Panc1 (cell line): ENCODE measurements at regions not wholly inside any gene's neighbourhood (a gene's known extent, or its start where the extent isn't known, plus 50 kb on each side); places are given as distances from the start of the nearest gene placed in this dataset.

Experiments used
- ATAC-seq: fragments of 200-7000 bp; cut with Tn5 transposase; 2 replicates; pipeline ENCODE4 v1.9.1; 2020; ENCODE audit warnings: mild to moderate bottlenecking, moderate library complexity
- BruUV-seq: library from RNA; stranded (reverse); fragments of 400-500 nt; replicated peaks from 2 replicates; lab custom pipeline; 2021; lab: Mats Ljungman, UMichigan
- CTCF ChIA-PET: fragments of 300-600 bp; sonication (Branson Sonifier 250); formaldehyde crosslinking; loops from one replicate; lab custom pipeline; 2022; ENCODE audit warnings: antibody characterized with exemption; lab: Charles Lee
- POLR2A ChIA-PET: fragments of 300-600 bp; sonication (Branson Sonifier 250); formaldehyde crosslinking; loops from one replicate; lab custom pipeline; 2022; ENCODE audit warnings: antibody characterized with exemption; lab: Charles Lee
- DNase-seq: peaks from one replicate; pipeline ENCODE4 v3.0.0-alpha.2; 2010; ENCODE audit warnings: low read depth, low spot score
- H3K27ac ChIP-seq: 2 replicates; pipeline ENCODE4 v1.5.1; 2011; ENCODE audit warnings: mild to moderate bottlenecking, low read length, inconsistent platforms
- H3K27me3 ChIP-seq: fragments of 200-500 bp; sonication (Bioruptor generic); 2 replicates; pipeline ENCODE4 v1.6.0; 2014; ENCODE audit warnings: low read length, inconsistent platforms; ENCODE audit not compliant: control insufficient read depth, insufficient read depth
- H3K36me3 ChIP-seq: fragments of 200-500 bp; sonication (Bioruptor generic); 2 replicates; pipeline ENCODE4 v1.5.1; 2014; ENCODE audit warnings: inconsistent platforms, mild to moderate bottlenecking, low read length, moderate library complexity; ENCODE audit not compliant: control insufficient read depth, insufficient read depth
- H3K4me1 ChIP-seq: 2 replicates; pipeline ENCODE4 v1.5.1; 2011; ENCODE audit warnings: inconsistent platforms, mild to moderate bottlenecking, low read length, moderate library complexity; ENCODE audit not compliant: control insufficient read depth, insufficient read depth
- H3K4me3 ChIP-seq, 2 experiments: 2 replicates each; pipeline ENCODE4 v1.5.1; 2011 to 2012; ENCODE audit warnings: low read depth in 2 of 2, low read length in 2 of 2, mild to moderate bottlenecking in 2 of 2, inconsistent platforms in 1 of 2, moderate library complexity in 1 of 2
- H3K9me3 ChIP-seq: fragments of 200-500 bp; sonication (Bioruptor generic); 2 replicates; pipeline ENCODE4 v1.5.1; 2014; ENCODE audit warnings: low read depth, mild to moderate bottlenecking, inconsistent platforms, low read length, moderate library complexity; ENCODE audit not compliant: control insufficient read depth, insufficient read depth
- CTCF ChIP-seq: fragments of 450-650 bp; IDR thresholded peaks from 2 replicates; pipeline ENCODE4 v1.5.1; 2017; ENCODE audit warnings: mild to moderate bottlenecking
- POLR2AphosphoS5 ChIP-seq: IDR thresholded peaks from 2 replicates; pipeline ENCODE4 v1.6.1; 2012; ENCODE audit warnings: mild to moderate bottlenecking, low read depth, low read length, moderate library complexity
- REST ChIP-seq, 2 experiments: IDR thresholded peaks; 2 replicates each; pipeline ENCODE4 v1.6.1; 2011 to 2012; ENCODE audit warnings: low read depth in 2 of 2, control low read depth in 1 of 2, low read length in 1 of 2, mild to moderate bottlenecking in 1 of 2, moderate library complexity in 1 of 2; ENCODE audit not compliant: insufficient read depth in 1 of 2
- SIN3A ChIP-seq: IDR thresholded peaks from 2 replicates; pipeline ENCODE4 v1.6.1; 2012; ENCODE audit warnings: low read depth, mild to moderate bottlenecking, low read length, moderate library complexity, borderline replicate concordance; ENCODE audit not compliant: insufficient read depth
- TCF7L2 ChIP-seq: IDR thresholded peaks from 2 replicates; pipeline ENCODE4 v1.6.1; 2011; ENCODE audit warnings: mild to moderate bottlenecking, low read depth, low read length, inconsistent platforms
- in situ Hi-C: cut with HindIII; loops from 2 replicates; pipeline ENCODE4 v1.10.0; 2016; ENCODE audit warnings: low sequenced_read_pairs, low pct_unique_long_range_greater_than_20kb
- intact Hi-C: fragments of 100-400 bp; cut with micrococcal nuclease; formaldehyde crosslinking; loops from one replicate; pipeline ENCODE4 v1.10.0; 2022; ENCODE audit not compliant: unreplicated experiment

- no peak for ATAC-seq
- in situ Hi-C loops: no loop called here
- BruUV-seq: no TSS peak
- ChIA-PET POLR2A (no interaction called here), CTCF (no interaction called here)
- Histone ChIP-seq H3K4me1 (no peaks in the 10 kb centered on the region), H3K36me3 (no peaks in the 10 kb centered on the region), H3K27ac (no peak overlapping the region), H3K9me3 (peaks cover 4% of the 10 kb centered on the region; the same call in 1 of the 2 replicates), H3K4me3 (no peak overlapping the region), H3K27me3 (no peaks in the 10 kb centered on the region)
- intact Hi-C loops: no loop called here
- no peak for TF ChIP-seq SIN3A
- TF ChIP-seq REST (IDR thresholded peaks at IDR 0.05; ENCODE audit: insufficient read depth in 1 of 2, low read depth in 2 of 2, low read length in 1 of 2): no peak
- no peak for TF ChIP-seq POLR2AphosphoS5
- TF ChIP-seq TCF7L2: no peak
- TF ChIP-seq CTCF: no peak
- DNase-seq: no peak
These were observed 290.0 kb upstream of the LARGE1 start for GRCh38 chr22:34210301-34210700.

- H3K27ac ChIP-seq: no peak overlapping the region
- no TSS peak for BruUV-seq
- H3K4me3 ChIP-seq: no peak overlapping the region
- ChIA-PET CTCF (no interaction called here), POLR2A (no interaction called here)
- H3K4me1 ChIP-seq: no peaks in the 10 kb centered on the region
- in situ Hi-C loops (no loop called here), intact Hi-C loops (no loop called here)
- TF ChIP-seq TCF7L2: no peak
- TF ChIP-seq REST (IDR thresholded peaks at IDR 0.05; ENCODE audit: insufficient read depth in 1 of 2, low read depth in 2 of 2, low read length in 1 of 2): no peak
- TF ChIP-seq POLR2AphosphoS5: no peak
- no peak for TF ChIP-seq SIN3A
- no peak for TF ChIP-seq CTCF
- no peak for ATAC-seq
- DNase-seq: no peak
- H3K9me3 ChIP-seq: peaks cover 4% of the 10 kb centered on the region; the same call in 1 of the 2 replicates
- H3K36me3 ChIP-seq: no peaks in the 10 kb centered on the region
- H3K27me3 ChIP-seq: no peaks in the 10 kb centered on the region
These were observed 294.1 kb upstream of the LARGE1 start for GRCh38 chr22:34214372-34214771.
